OCI-LY1 (cell line): ENCODE measurements at regions not wholly inside any gene's neighbourhood (a gene's known extent, or its start where the extent isn't known, plus 50 kb on each side); places are given as distances from the start of the nearest gene placed in this dataset.
"Not testable (repeated sequence)": the region's sequence is repeated elsewhere in the genome, so short reads cannot be mapped to it uniquely, and the experiment has no call there.

ENCODE experiments used
- H2AFZ ChIP-seq: fragments of 200-600 bp; sonication (generic), shearing (Covaris generic); 2 replicates; pipeline ENCODE4 v1.6.0; 2014; ENCODE audit warnings: antibody characterized with exemption, mild to moderate bottlenecking, low read length
- H3F3A ChIP-seq: fragments of 200-600 bp; sonication (generic), shearing (Covaris generic); 2 replicates; pipeline ENCODE4 v1.6.0; 2014; ENCODE audit warnings: mild to moderate bottlenecking, antibody characterized with exemption, low read length, moderate library complexity; ENCODE audit not compliant: insufficient read depth
- H3K27ac ChIP-seq: fragments of 200-600 bp; sonication (generic); 2 replicates; pipeline ENCODE4 v1.5.1; 2014; ENCODE audit warnings: low read length, mixed run types, mild to moderate bottlenecking, low read depth; ENCODE audit not compliant: poor library complexity, severe bottlenecking
- H3K27me3 ChIP-seq: fragments of 200-600 bp; sonication (generic); 2 replicates; pipeline ENCODE4 v1.6.0; 2014; ENCODE audit warnings: antibody characterized with exemption, mild to moderate bottlenecking, low read length, moderate library complexity; ENCODE audit not compliant: insufficient read depth
- H3K36me3 ChIP-seq: fragments of 200-600 bp; sonication (generic); 2 replicates; pipeline ENCODE4 v1.6.1; 2014; ENCODE audit warnings: mild to moderate bottlenecking, antibody characterized with exemption, low read length, moderate library complexity, mixed read lengths; ENCODE audit not compliant: insufficient read depth
- H3K4me1 ChIP-seq: fragments of 200-600 bp; sonication (generic); 2 replicates; pipeline ENCODE4 v1.5.1; 2014; ENCODE audit warnings: mild to moderate bottlenecking, low read length, moderate library complexity; ENCODE audit not compliant: insufficient read depth, severe bottlenecking
- H3K4me2 ChIP-seq: fragments of 200-600 bp; sonication (generic), shearing (Covaris generic); 2 replicates; pipeline ENCODE4 v1.6.1; 2014; ENCODE audit warnings: low read length
- H3K4me3 ChIP-seq: fragments of 200-600 bp; sonication (generic); 2 replicates; pipeline ENCODE4 v1.5.1; 2014; ENCODE audit warnings: low read length, low read depth, mild to moderate bottlenecking, mixed read lengths; ENCODE audit not compliant: poor library complexity, severe bottlenecking
- H3K79me2 ChIP-seq: fragments of 200-600 bp; shearing (Covaris generic); 2 replicates; pipeline ENCODE4 v1.6.1; 2016; ENCODE audit warnings: mixed run types, low read length, mixed read lengths; ENCODE audit not compliant: insufficient read depth
- H3K9ac ChIP-seq: fragments of 200-600 bp; sonication (generic), shearing (Covaris generic); 2 replicates; pipeline ENCODE4 v1.6.1; 2014; ENCODE audit warnings: mild to moderate bottlenecking, low read length, mixed read lengths
- H3K9me2 ChIP-seq: fragments of 200-600 bp; sonication (generic), shearing (Covaris generic); 2 replicates; pipeline ENCODE4 v1.6.1; 2014; ENCODE audit warnings: low read depth, mild to moderate bottlenecking, low read length, mixed read lengths
- H3K9me3 ChIP-seq: fragments of 200-600 bp; shearing (Covaris generic); 2 replicates; pipeline ENCODE4 v1.6.1; 2014; ENCODE audit warnings: low read length, mixed read lengths
- H4K20me1 ChIP-seq: fragments of 200-600 bp; sonication (generic), shearing (Covaris generic); 2 replicates; pipeline ENCODE4 v1.6.0; 2016; ENCODE audit warnings: mild to moderate bottlenecking, low read length; ENCODE audit not compliant: insufficient read depth
- EZH2 ChIP-seq: fragments of 200-600 bp; sonication (generic), shearing (Covaris generic); IDR thresholded peaks from 2 replicates; pipeline ENCODE4 v1.8.0; 2017; ENCODE audit warnings: borderline replicate concordance, mixed run types, mild to moderate bottlenecking, antibody characterized with exemption, low read length, moderate library complexity, mixed read lengths
- TF ChIP-seq, protein P1 (sequence below): fragments of 200-600 bp; sonication (generic), shearing (Covaris generic); IDR thresholded peaks from 2 replicates; pipeline ENCODE4 v1.5.1; 2017; ENCODE audit warnings: mild to moderate bottlenecking, antibody characterized with exemption, low read length, moderate library complexity, mixed read lengths

GRCh38 chr5:174472956-174473355 lies 251.4 kb upstream of the MSX2 start:
- Histone ChIP-seq H3K4me3 (no peak overlapping the region), H3K9me2 (no peaks in the 10 kb centered on the region), H4K20me1 (no peaks in the 10 kb centered on the region), H3K36me3 (no peaks in the 10 kb centered on the region), H3K9ac (no peak overlapping the region), H2AFZ (no peak overlapping the region), H3K79me2 (no peaks in the 10 kb centered on the region), H3K9me3 (no peaks in the 10 kb centered on the region), H3K27ac (no peak overlapping the region), H3K4me1 (no peaks in the 10 kb centered on the region), H3K27me3 (no peaks in the 10 kb centered on the region), H3K4me2 (no peak overlapping the region), H3F3A (no peaks in the 10 kb centered on the region)
- TF ChIP-seq, protein P1, sequence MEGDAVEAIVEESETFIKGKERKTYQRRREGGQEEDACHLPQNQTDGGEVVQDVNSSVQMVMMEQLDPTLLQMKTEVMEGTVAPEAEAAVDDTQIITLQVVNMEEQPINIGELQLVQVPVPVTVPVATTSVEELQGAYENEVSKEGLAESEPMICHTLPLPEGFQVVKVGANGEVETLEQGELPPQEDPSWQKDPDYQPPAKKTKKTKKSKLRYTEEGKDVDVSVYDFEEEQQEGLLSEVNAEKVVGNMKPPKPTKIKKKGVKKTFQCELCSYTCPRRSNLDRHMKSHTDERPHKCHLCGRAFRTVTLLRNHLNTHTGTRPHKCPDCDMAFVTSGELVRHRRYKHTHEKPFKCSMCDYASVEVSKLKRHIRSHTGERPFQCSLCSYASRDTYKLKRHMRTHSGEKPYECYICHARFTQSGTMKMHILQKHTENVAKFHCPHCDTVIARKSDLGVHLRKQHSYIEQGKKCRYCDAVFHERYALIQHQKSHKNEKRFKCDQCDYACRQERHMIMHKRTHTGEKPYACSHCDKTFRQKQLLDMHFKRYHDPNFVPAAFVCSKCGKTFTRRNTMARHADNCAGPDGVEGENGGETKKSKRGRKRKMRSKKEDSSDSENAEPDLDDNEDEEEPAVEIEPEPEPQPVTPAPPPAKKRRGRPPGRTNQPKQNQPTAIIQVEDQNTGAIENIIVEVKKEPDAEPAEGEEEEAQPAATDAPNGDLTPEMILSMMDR, result no peak
- TF ChIP-seq EZH2, result no peak

GRCh38 chr5:174476001-174476400 lies 248.4 kb upstream of the MSX2 start:
- H3K4me3 ChIP-seq, H3K79me2 ChIP-seq, H3K9me2 ChIP-seq, H3K4me2 ChIP-seq, H4K20me1 ChIP-seq, H3K27ac ChIP-seq, H3K27me3 ChIP-seq, H3K9ac ChIP-seq, H3K9me3 ChIP-seq, H3F3A ChIP-seq, H3K36me3 ChIP-seq, H3K4me1 ChIP-seq, H2AFZ ChIP-seq: not testable (repeated sequence)

- Histone ChIP-seq H3K4me1 (no peaks in the 10 kb centered on the region), H3K27me3 (no peaks in the 10 kb centered on the region), H3K36me3 (no peaks in the 10 kb centered on the region), H3K9me3 (no peaks in the 10 kb centered on the region), H3K4me2 (no peak overlapping the region), H4K20me1 (no peaks in the 10 kb centered on the region), H2AFZ (no peak overlapping the region), H3K4me3 (no peak overlapping the region), H3F3A (no peaks in the 10 kb centered on the region), H3K9me2 (no peaks in the 10 kb centered on the region), H3K79me2 (no peaks in the 10 kb centered on the region), H3K27ac (no peak overlapping the region), H3K9ac (no peak overlapping the region)
- no peak for TF ChIP-seq EZH2
- TF ChIP-seq, protein P1, result no peak
These were observed 245.1 kb upstream of the MSX2 start for GRCh38 chr5:174479325-174479724.

DNA sequence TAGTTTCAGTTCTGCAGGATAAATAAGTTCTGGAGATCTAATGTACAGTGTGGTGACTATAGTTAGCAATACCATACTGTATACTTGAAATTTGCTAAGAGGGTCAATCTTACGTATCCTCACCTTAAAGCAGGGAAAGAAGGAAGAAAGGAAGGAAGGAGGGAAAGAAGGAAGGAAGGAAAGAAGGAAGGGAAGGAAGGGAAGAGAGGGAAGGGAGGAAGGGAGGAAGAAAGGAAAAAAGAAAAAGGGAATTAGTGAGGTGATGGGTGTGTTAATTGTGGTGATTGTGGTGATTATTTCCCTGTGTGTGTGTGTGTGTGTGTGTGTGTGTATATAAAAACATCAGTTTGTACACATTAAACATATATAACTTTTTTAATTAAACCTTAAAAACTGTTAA lies 242.6 kb upstream of the MSX2 start:
- Histone ChIP-seq H3K27ac (no peak overlapping the region), H3K4me3 (no peak overlapping the region), H2AFZ (no peak overlapping the region), H3F3A (no peaks in the 10 kb centered on the region), H3K27me3 (no peaks in the 10 kb centered on the region), H3K36me3 (no peaks in the 10 kb centered on the region), H3K9me2 (no peaks in the 10 kb centered on the region), H4K20me1 (no peaks in the 10 kb centered on the region), H3K79me2 (no peaks in the 10 kb centered on the region), H3K9ac (no peak overlapping the region), H3K4me1 (no peaks in the 10 kb centered on the region), H3K9me3 (no peaks in the 10 kb centered on the region), H3K4me2 (no peak overlapping the region)
- no peak for TF ChIP-seq EZH2
- TF ChIP-seq, protein P1, result no peak
